GM23338 (cell line): ENCODE measurements at regions not wholly inside any gene's neighbourhood (a gene's known extent, or its start where the extent isn't known, plus 50 kb on each side); places are given as distances from the start of the nearest gene placed in this dataset.

Experiments
- ATAC-seq: fragments of 200-7000 bp; cut with Tn5 transposase; 3 replicates; pipeline ENCODE4 v1.9.1; 2020
- DNase-seq: peaks from one replicate; pipeline ENCODE4 v3.0.0-alpha.2; 2015; ENCODE audit warnings: low spot score
- H2AFZ ChIP-seq: fragments of 200-600 bp; sonication (generic); 2 replicates; pipeline ENCODE4 v1.8.0; 2016; ENCODE audit warnings: antibody characterized with exemption, mild to moderate bottlenecking, moderate library complexity
- H3F3A ChIP-seq: fragments of 200-600 bp; sonication (generic); replicated peaks from 2 replicates; pipeline ENCODE4 v1.8.0; 2017; ENCODE audit warnings: antibody characterized with exemption, mixed run types, low read depth
- H3K27ac ChIP-seq: fragments of 200-600 bp; sonication (generic); 2 replicates; pipeline ENCODE4 v1.6.1; 2016; ENCODE audit warnings: low read depth
- H3K27me3 ChIP-seq: fragments of 200-600 bp; sonication (generic); 2 replicates; pipeline ENCODE4 v1.8.0; 2016; ENCODE audit warnings: mild to moderate bottlenecking, mixed run types, moderate library complexity; ENCODE audit not compliant: insufficient read depth
- H3K36me3 ChIP-seq: fragments of 200-600 bp; sonication (generic); 2 replicates; pipeline ENCODE4 v1.8.0; 2016; ENCODE audit warnings: mild to moderate bottlenecking; ENCODE audit not compliant: insufficient read depth
- H3K4me1 ChIP-seq: fragments of 200-600 bp; sonication (generic); 2 replicates; pipeline ENCODE4 v1.8.0; 2016; ENCODE audit warnings: mild to moderate bottlenecking, moderate library complexity; ENCODE audit not compliant: insufficient read depth
- H3K4me2 ChIP-seq: fragments of 200-600 bp; sonication (generic); 2 replicates; pipeline ENCODE4 v1.7.1; 2017; ENCODE audit warnings: mixed run types
- H3K4me3 ChIP-seq: fragments of 200-600 bp; sonication (generic); 2 replicates; pipeline ENCODE4 v1.6.1; 2016; ENCODE audit warnings: mixed run types
- H3K79me2 ChIP-seq: fragments of 200-600 bp; sonication (generic); replicated peaks from 2 replicates; pipeline ENCODE4 v1.8.0; 2017; ENCODE audit warnings: mild to moderate bottlenecking; ENCODE audit not compliant: insufficient read depth
- H3K9me2 ChIP-seq: fragments of 200-600 bp; sonication (generic); 2 replicates; pipeline ENCODE4 v1.8.0; 2017; ENCODE audit not compliant: insufficient read depth
- H4K20me1 ChIP-seq: fragments of 200-600 bp; sonication (generic); replicated peaks from 2 replicates; pipeline ENCODE4 v1.8.0; 2017; ENCODE audit warnings: mild to moderate bottlenecking; ENCODE audit not compliant: insufficient read depth
- H3K27ac Mint-ChIP-seq: 2 replicates; pipeline ENCODE4 v1.8.0; 2020; ENCODE audit warnings: inconsistent platforms, mild to moderate bottlenecking, moderate library complexity, mixed read lengths
- H3K27me3 Mint-ChIP-seq: 3 replicates; pipeline ENCODE4 v1.8.0; 2022; ENCODE audit warnings: low read depth, mild to moderate bottlenecking, moderate library complexity, mixed read lengths, inconsistent platforms; ENCODE audit not compliant: insufficient read depth, poor library complexity
- H3K36me3 Mint-ChIP-seq: 3 replicates; pipeline ENCODE4 v1.8.0; 2021; ENCODE audit warnings: low read depth, mild to moderate bottlenecking, inconsistent platforms, moderate library complexity, mixed read lengths
- H3K4me1 Mint-ChIP-seq: 3 replicates; pipeline ENCODE4 v1.8.0; 2020; ENCODE audit warnings: mild to moderate bottlenecking, inconsistent platforms, mixed read lengths
- H3K4me3 Mint-ChIP-seq: 3 replicates; pipeline ENCODE4 v1.8.0; 2021; ENCODE audit warnings: moderate library complexity, mild to moderate bottlenecking, inconsistent platforms, mixed read lengths
- H3K9me3 Mint-ChIP-seq: 3 replicates; pipeline ENCODE4 v1.8.0; 2020; ENCODE audit warnings: moderate library complexity, mild to moderate bottlenecking, inconsistent platforms, mixed read lengths
- EZH2 ChIP-seq: fragments of 200-600 bp; sonication (generic); IDR thresholded peaks from one replicate; pipeline ENCODE4 v1.8.0; 2017; ENCODE audit warnings: antibody characterized with exemption, mild to moderate bottlenecking, low read depth; ENCODE audit not compliant: unreplicated experiment
- EZH2phosphoT487 ChIP-seq: fragments of 200-600 bp; sonication (generic); IDR thresholded peaks from one replicate; pipeline ENCODE4 v1.8.1; 2018; ENCODE audit warnings: antibody characterized with exemption; ENCODE audit not compliant: unreplicated experiment
- JUNB ChIP-seq: IDR thresholded peaks from one replicate; pipeline ENCODE4 v1.6.1; 2016; ENCODE audit warnings: antibody characterized with exemption; ENCODE audit not compliant: unreplicated experiment
- NANOG ChIP-seq: IDR thresholded peaks from 2 replicates; pipeline ENCODE4 v1.6.1; 2016; ENCODE audit warnings: antibody characterized with exemption, borderline replicate concordance
- POLR2AphosphoS5 ChIP-seq: IDR thresholded peaks from 2 replicates; pipeline ENCODE4 v1.6.1; 2016; ENCODE audit warnings: antibody characterized with exemption, low read depth
- STAT1 ChIP-seq: IDR thresholded peaks from one replicate; pipeline ENCODE4 v1.6.1; 2016; ENCODE audit warnings: antibody characterized with exemption; ENCODE audit not compliant: unreplicated experiment
- ZNF331 ChIP-seq: fragments of 250-450 bp; sonication (Bioruptor Pico); IDR thresholded peaks from 2 replicates; pipeline ENCODE4 v1.5.0; 2020; ENCODE audit warnings: low read depth, mild to moderate bottlenecking, moderate library complexity
- TF ChIP-seq, protein P1 (sequence below), 2 experiments: fragments of 200-600 bp in 1 of 2; sonication (generic) in 1 of 2; conservative IDR thresholded peaks; 2 replicates each; pipeline versions ENCODE4 v1.5.1 to v1.6.1; 2016 to 2017; ENCODE audit warnings: antibody characterized with exemption in 2 of 2, low read depth in 2 of 2, mild to moderate bottlenecking in 2 of 2, moderate library complexity in 1 of 2
- TF ChIP-seq, protein P2 (sequence below): IDR thresholded peaks from 2 replicates; pipeline ENCODE4 v1.6.1; 2016; ENCODE audit warnings: antibody characterized with exemption
- TF ChIP-seq, protein P3 (sequence below): IDR thresholded peaks from one replicate; pipeline ENCODE4 v1.6.1; 2018; ENCODE audit warnings: antibody characterized with exemption; ENCODE audit not compliant: unreplicated experiment

DNA sequence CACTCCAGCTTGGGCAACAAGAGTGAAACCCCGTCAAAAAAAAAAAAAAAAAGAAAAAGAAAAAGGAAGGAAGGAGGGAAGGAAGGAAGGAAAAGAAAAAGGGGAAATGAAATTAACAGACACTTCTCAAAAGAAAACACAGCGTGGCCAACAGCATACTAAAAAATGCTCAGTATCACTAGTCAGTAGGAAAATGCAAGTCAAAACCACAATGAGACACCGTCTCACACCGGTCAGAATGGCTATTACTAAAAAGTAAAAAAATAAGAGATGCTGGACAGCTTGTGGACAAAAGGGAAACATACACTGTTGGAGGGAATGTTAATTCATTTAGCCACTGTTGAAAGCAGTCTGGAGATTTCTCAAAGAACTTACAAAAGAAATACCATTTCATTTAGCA, 369.5 kb upstream of the BRINP3 start:
- Histone ChIP-seq H3K4me3 (no peak overlapping the region), H3K9me2 (no peaks in the 10 kb centered on the region), H3F3A (no peaks in the 10 kb centered on the region), H2AFZ (peak overlapping the region; percentile 64; the same call in 1 of the 2 replicates), H3K27ac (no peak overlapping the region), H3K4me1 (no peaks in the 10 kb centered on the region), H4K20me1 (no peaks in the 10 kb centered on the region), H3K27me3 (no peaks in the 10 kb centered on the region), H3K4me2 (no peak overlapping the region), H3K36me3 (no peaks in the 10 kb centered on the region), H3K79me2 (no peaks in the 10 kb centered on the region)
- DNase-seq (no peak), ATAC-seq (no peak)
- no peaks in the 10 kb centered on the region for H3K9me3 Mint-ChIP-seq
- H3K27me3 Mint-ChIP-seq, result peaks cover 1% of the 10 kb centered on the region
- no peaks in the 10 kb centered on the region for H3K36me3 Mint-ChIP-seq
- H3K27ac Mint-ChIP-seq, result no peak overlapping the region
- H3K4me3 Mint-ChIP-seq, result no peak overlapping the region
- TF ChIP-seq EZH2 (no peak), POLR2AphosphoS5 (no peak), EZH2phosphoT487 (no peak), NANOG (no peak), ZNF331 (CRISPR knock-in tag) (no peak), STAT1 (no peak)
- TF ChIP-seq, protein P1, sequence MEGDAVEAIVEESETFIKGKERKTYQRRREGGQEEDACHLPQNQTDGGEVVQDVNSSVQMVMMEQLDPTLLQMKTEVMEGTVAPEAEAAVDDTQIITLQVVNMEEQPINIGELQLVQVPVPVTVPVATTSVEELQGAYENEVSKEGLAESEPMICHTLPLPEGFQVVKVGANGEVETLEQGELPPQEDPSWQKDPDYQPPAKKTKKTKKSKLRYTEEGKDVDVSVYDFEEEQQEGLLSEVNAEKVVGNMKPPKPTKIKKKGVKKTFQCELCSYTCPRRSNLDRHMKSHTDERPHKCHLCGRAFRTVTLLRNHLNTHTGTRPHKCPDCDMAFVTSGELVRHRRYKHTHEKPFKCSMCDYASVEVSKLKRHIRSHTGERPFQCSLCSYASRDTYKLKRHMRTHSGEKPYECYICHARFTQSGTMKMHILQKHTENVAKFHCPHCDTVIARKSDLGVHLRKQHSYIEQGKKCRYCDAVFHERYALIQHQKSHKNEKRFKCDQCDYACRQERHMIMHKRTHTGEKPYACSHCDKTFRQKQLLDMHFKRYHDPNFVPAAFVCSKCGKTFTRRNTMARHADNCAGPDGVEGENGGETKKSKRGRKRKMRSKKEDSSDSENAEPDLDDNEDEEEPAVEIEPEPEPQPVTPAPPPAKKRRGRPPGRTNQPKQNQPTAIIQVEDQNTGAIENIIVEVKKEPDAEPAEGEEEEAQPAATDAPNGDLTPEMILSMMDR (conservative IDR thresholded peaks at IDR 0.05; ENCODE audit: low read depth in 2 of 2), result no peak
- TF ChIP-seq, protein P2, sequence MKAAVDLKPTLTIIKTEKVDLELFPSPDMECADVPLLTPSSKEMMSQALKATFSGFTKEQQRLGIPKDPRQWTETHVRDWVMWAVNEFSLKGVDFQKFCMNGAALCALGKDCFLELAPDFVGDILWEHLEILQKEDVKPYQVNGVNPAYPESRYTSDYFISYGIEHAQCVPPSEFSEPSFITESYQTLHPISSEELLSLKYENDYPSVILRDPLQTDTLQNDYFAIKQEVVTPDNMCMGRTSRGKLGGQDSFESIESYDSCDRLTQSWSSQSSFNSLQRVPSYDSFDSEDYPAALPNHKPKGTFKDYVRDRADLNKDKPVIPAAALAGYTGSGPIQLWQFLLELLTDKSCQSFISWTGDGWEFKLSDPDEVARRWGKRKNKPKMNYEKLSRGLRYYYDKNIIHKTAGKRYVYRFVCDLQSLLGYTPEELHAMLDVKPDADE, result no peak
- no peaks in the 10 kb centered on the region for H3K4me1 Mint-ChIP-seq

DNA sequence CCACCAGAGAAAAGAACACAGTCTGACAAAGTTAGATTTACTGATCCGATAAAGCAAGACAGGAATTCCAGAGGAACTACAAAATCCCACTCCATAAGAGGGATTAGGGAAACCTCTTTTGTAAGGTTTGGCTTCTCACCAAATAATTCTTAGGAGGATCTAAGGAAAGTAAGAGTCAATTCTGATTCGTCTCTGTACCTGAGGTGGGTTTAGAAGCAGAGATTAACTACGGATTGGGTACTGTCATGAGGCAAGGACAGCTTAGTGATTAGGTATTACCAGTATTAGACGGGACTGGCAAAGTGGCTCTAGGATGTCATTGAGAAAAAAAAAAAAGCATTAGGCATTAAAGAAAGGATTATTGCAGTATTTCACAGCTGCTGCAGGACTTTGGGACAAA, 371.7 kb upstream of the BRINP3 start:
- Histone ChIP-seq H3K27ac (no peak overlapping the region), H3F3A (no peaks in the 10 kb centered on the region), H3K27me3 (no peaks in the 10 kb centered on the region), H3K9me2 (no peaks in the 10 kb centered on the region), H3K79me2 (no peaks in the 10 kb centered on the region), H3K4me2 (no peak overlapping the region), H3K4me1 (no peaks in the 10 kb centered on the region), H3K36me3 (no peaks in the 10 kb centered on the region), H4K20me1 (no peaks in the 10 kb centered on the region), H3K4me3 (no peak overlapping the region), H2AFZ (peak overlapping the region; percentile 9; the same call in 1 of the 2 replicates)
- no peak for DNase-seq
- H3K36me3 Mint-ChIP-seq, result no peaks in the 10 kb centered on the region
- no peak for ATAC-seq
- H3K4me1 Mint-ChIP-seq, result no peaks in the 10 kb centered on the region
- H3K4me3 Mint-ChIP-seq, result no peak overlapping the region
- H3K9me3 Mint-ChIP-seq, result no peaks in the 10 kb centered on the region
- H3K27me3 Mint-ChIP-seq, result peaks cover 1% of the 10 kb centered on the region
- H3K27ac Mint-ChIP-seq, result no peak overlapping the region
- TF ChIP-seq, protein P1 (conservative IDR thresholded peaks at IDR 0.05; ENCODE audit: low read depth in 2 of 2), result no peak
- TF ChIP-seq, protein P2, result no peak
- TF ChIP-seq STAT1, result no peak
- TF ChIP-seq EZH2, result no peak
- no peak for TF ChIP-seq ZNF331 (CRISPR knock-in tag)
- TF ChIP-seq, protein P3, sequence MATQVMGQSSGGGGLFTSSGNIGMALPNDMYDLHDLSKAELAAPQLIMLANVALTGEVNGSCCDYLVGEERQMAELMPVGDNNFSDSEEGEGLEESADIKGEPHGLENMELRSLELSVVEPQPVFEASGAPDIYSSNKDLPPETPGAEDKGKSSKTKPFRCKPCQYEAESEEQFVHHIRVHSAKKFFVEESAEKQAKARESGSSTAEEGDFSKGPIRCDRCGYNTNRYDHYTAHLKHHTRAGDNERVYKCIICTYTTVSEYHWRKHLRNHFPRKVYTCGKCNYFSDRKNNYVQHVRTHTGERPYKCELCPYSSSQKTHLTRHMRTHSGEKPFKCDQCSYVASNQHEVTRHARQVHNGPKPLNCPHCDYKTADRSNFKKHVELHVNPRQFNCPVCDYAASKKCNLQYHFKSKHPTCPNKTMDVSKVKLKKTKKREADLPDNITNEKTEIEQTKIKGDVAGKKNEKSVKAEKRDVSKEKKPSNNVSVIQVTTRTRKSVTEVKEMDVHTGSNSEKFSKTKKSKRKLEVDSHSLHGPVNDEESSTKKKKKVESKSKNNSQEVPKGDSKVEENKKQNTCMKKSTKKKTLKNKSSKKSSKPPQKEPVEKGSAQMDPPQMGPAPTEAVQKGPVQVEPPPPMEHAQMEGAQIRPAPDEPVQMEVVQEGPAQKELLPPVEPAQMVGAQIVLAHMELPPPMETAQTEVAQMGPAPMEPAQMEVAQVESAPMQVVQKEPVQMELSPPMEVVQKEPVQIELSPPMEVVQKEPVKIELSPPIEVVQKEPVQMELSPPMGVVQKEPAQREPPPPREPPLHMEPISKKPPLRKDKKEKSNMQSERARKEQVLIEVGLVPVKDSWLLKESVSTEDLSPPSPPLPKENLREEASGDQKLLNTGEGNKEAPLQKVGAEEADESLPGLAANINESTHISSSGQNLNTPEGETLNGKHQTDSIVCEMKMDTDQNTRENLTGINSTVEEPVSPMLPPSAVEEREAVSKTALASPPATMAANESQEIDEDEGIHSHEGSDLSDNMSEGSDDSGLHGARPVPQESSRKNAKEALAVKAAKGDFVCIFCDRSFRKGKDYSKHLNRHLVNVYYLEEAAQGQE, result no peak
- no peak for TF ChIP-seq EZH2phosphoT487
- no peak for TF ChIP-seq JUNB
